ENCODE measurements at regions not wholly inside any gene's neighbourhood (a gene's known extent, or its start where the extent isn't known, plus 50 kb on each side); places are given as distances from the start of the nearest gene placed in this dataset.

DNA sequence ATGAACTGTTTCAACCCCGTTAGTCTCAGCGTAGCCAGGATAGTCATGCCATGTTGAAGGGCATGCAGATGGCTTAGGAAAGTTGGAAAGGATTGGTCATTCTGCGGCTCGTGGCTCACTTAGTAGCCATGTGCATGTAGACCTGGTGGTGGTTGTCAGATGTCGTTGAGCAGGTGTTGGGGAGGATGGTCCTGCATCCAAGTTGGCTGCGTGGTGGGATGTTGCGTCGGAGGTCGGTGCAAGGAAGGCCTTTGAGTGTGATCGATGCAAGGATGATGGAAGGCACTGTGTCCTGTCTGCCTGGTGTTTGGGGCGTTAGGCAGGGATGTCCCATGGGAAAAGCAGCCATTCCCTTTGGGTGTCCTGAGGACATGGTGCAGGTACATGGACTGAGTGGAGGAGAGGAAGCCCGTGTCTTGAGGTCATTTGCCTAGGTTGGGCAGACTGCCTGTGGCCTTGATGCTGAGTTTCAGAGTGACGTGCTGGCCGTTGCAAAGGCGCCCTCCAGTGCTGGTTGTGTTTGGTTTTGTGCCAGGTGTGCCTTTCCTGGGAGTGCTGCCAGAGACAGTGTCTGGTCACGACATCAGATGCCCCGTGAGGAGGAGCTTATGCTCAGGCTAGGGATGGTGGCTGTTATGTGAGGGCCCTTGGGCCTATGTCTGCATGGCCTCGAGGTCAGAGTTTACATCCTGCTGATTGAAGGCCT lies 103.4 kb downstream of the SNRPN start:
- Mint-ChIP-seq H3K27me3 (no peaks in the 10 kb centered on the region), H3K4me3 (no peak overlapping the region), H3K36me3 (ENCODE audit: low read depth) (peaks cover 100% of the 10 kb centered on the region), H3K4me1 (ENCODE audit: low read depth) (no peaks in the 10 kb centered on the region), H3K9me3 (peaks cover 87% of the 10 kb centered on the region), H3K27ac (no peak overlapping the region)
- DNase-seq (no peak), ATAC-seq (no peak)
- TF ChIP-seq, protein P1, sequence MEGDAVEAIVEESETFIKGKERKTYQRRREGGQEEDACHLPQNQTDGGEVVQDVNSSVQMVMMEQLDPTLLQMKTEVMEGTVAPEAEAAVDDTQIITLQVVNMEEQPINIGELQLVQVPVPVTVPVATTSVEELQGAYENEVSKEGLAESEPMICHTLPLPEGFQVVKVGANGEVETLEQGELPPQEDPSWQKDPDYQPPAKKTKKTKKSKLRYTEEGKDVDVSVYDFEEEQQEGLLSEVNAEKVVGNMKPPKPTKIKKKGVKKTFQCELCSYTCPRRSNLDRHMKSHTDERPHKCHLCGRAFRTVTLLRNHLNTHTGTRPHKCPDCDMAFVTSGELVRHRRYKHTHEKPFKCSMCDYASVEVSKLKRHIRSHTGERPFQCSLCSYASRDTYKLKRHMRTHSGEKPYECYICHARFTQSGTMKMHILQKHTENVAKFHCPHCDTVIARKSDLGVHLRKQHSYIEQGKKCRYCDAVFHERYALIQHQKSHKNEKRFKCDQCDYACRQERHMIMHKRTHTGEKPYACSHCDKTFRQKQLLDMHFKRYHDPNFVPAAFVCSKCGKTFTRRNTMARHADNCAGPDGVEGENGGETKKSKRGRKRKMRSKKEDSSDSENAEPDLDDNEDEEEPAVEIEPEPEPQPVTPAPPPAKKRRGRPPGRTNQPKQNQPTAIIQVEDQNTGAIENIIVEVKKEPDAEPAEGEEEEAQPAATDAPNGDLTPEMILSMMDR (IDR thresholded peaks at IDR 0.05): no peak
- ChIA-PET CTCF (no interaction called here), POLR2A (no interaction called here)
- intact Hi-C loops (cut with micrococcal nuclease): no loop called here

DNA sequence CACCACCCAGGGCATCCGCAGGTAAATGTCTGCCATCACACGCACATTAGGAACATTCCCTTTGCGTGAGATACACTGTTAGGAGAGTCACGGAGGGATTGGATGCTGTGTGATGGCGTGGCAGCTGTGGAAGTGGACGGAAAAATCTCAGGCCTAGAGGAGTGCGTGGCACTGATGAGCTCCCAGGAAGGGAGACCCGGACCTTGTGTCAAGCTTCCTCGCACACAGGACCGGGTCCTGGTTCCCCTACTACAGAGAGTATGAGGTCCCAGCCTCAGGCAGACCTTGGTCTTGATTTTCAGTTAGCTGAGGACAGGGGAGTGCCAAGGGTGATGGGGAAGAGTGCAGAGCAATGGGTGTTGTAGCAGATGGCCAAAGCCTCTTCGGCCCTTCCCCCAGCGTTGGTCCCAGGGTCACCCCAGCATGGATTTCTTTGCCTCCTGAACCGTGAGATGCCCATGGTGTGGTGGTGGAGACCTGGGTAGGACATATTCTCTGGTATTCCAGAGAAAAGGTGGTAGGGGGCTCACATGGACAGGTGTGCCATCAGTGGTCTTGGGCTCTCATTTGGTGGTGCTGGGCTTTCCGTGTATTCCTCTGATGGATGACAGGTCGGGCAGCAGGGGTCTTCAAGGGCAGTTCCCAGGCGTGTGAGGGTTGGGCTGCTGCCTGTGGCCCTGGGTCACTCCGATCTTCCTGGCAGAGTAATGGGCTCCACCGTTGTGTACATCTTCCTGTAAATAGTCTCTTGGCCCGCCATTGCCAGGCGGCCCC lies 105.1 kb downstream of the SNRPN start:
- ChIA-PET CTCF (no interaction called here), POLR2A (no interaction called here)
- H3K27me3 Mint-ChIP-seq: no peaks in the 10 kb centered on the region
- H3K4me3 Mint-ChIP-seq: no peak overlapping the region
- ATAC-seq (no peak), DNase-seq (no peak)
- no peaks in the 10 kb centered on the region for H3K4me1 Mint-ChIP-seq (ENCODE audit: low read depth)
- intact Hi-C loops (cut with micrococcal nuclease): no loop called here
- no peak overlapping the region for H3K27ac Mint-ChIP-seq
- TF ChIP-seq, protein P1 (IDR thresholded peaks at IDR 0.05): no peak
- peaks cover 85% of the 10 kb centered on the region for H3K9me3 Mint-ChIP-seq
- peaks cover 100% of the 10 kb centered on the region for H3K36me3 Mint-ChIP-seq (ENCODE audit: low read depth)

DNA sequence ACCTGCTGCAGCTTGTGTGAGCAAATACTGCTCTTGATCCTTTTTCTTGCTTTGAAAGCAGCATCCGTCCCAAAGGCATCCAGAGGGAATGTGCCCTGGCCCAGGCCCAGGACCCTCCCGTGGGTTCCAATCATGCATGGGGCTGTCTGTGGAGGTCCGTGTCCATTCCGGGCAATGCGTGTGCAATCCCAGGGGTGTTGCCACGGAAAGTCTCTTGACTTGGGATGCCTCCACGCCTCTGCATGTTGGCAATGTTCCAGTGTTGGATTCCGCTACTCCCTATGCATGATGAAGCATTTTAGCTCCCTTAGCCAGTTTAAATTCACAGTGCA lies 105.7 kb downstream of the SNRPN start:
- H3K4me1 Mint-ChIP-seq (ENCODE audit: low read depth): no peaks in the 10 kb centered on the region
- DNase-seq (no peak), ATAC-seq (no peak)
- H3K27ac Mint-ChIP-seq: no peak overlapping the region
- peaks cover 100% of the 10 kb centered on the region for H3K36me3 Mint-ChIP-seq (ENCODE audit: low read depth)
- no peaks in the 10 kb centered on the region for H3K27me3 Mint-ChIP-seq
- peaks cover 85% of the 10 kb centered on the region for H3K9me3 Mint-ChIP-seq
- TF ChIP-seq, protein P1 (IDR thresholded peaks at IDR 0.05): no peak
- no peak overlapping the region for H3K4me3 Mint-ChIP-seq
- CTCF ChIA-PET: no interaction called here
- intact Hi-C loops (cut with micrococcal nuclease): no loop called here
- POLR2A ChIA-PET: no interaction called here

DNA sequence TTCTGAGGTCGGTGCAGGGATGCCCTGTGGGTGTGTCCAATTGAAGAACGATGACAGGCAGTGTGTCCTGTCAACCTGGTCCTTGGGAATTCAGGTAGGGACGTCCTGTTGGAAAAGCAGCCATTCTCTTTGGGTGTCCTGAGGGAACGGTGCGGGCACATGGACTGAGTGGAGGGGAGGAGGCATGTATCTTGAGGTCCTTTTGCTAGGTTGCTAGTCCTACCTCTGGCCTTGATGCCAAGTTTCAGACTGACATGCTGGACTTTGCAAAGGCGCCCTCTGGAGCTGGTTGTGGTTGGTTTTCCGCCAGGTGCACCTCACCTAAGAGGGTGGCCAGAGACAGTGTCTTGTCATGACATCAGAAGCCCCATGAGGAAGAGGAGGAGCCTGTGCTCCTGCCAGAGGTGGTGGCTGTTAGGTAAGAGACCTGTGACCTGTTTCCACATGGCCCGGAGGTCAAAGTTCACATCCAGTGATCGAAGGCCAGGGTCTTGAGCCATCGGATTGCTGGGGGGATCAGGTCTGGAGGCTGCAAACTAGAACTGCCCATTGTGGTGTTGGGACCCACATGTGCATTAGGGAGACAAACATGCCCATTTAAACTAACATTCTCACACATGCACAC lies 106.3 kb downstream of the SNRPN start:
- no peak overlapping the region for H3K4me3 Mint-ChIP-seq
- ATAC-seq (no peak), DNase-seq (no peak)
- TF ChIP-seq, protein P1 (IDR thresholded peaks at IDR 0.05): no peak
- H3K4me1 Mint-ChIP-seq (ENCODE audit: low read depth): no peaks in the 10 kb centered on the region
- H3K27me3 Mint-ChIP-seq: no peaks in the 10 kb centered on the region
- POLR2A ChIA-PET: no interaction called here
- no peak overlapping the region for H3K27ac Mint-ChIP-seq
- peaks cover 85% of the 10 kb centered on the region for H3K9me3 Mint-ChIP-seq
- intact Hi-C loops (cut with micrococcal nuclease): no loop called here
- H3K36me3 Mint-ChIP-seq (ENCODE audit: low read depth): peaks cover 100% of the 10 kb centered on the region
- CTCF ChIA-PET: no interaction called here
